K562 (cell line): ENCODE measurements at regions not wholly inside any gene's neighbourhood (a gene's known extent, or its start where the extent isn't known, plus 50 kb on each side); places are given as distances from the start of the nearest gene placed in this dataset.

ENCODE experiments used
- POLR2AphosphoS5 ChIP-seq: IDR thresholded peaks from 2 replicates; pipeline ENCODE4 v1.6.1; 2011; ENCODE audit warnings: mild to moderate bottlenecking, low read depth, low read length, moderate library complexity; ENCODE audit not compliant: control insufficient read depth, insufficient read depth
- RFX5 ChIP-seq: IDR thresholded peaks from 2 replicates; pipeline ENCODE4 v1.6.1; 2011; ENCODE audit warnings: low read depth, mild to moderate bottlenecking, improper control_type of control experiment, low read length
- SIRT6 ChIP-seq: IDR thresholded peaks from one replicate; pipeline ENCODE4 v1.6.1; 2012; ENCODE audit warnings: low read depth, mild to moderate bottlenecking, control low read depth, inconsistent platforms, low read length, moderate library complexity
- STAT5A ChIP-seq: IDR thresholded peaks from 2 replicates; pipeline ENCODE4 v1.6.1; 2012; ENCODE audit warnings: low read length, inconsistent platforms, borderline replicate concordance
- TCF7L2 ChIP-seq: fragments of 150-350 bp; IDR thresholded peaks from 2 replicates; pipeline ENCODE4 v1.6.1; 2016; ENCODE audit warnings: low read depth, mild to moderate bottlenecking, low read length, moderate library complexity
- THRAP3 ChIP-seq: fragments of 450-650 bp; IDR thresholded peaks from 2 replicates; pipeline ENCODE4 v1.6.1; 2016; ENCODE audit warnings: mild to moderate bottlenecking, inconsistent platforms, borderline replicate concordance
- TF ChIP-seq, protein P1 (sequence below), 3 experiments: IDR thresholded peaks in 2 of 3; conservative IDR thresholded peaks in 1 of 3; 2 replicates each; pipeline ENCODE4 v1.5.1; 2011 to 2012; ENCODE audit warnings: low read length in 3 of 3, mild to moderate bottlenecking in 3 of 3, control low read depth in 2 of 3, improper control_type of control experiment in 1 of 3, inconsistent platforms in 1 of 3, low read depth in 1 of 3, mixed read lengths in 1 of 3, moderate library complexity in 1 of 3; ENCODE audit not compliant: insufficient read depth in 2 of 3
- TF ChIP-seq, protein P2 (sequence below), 2 experiments: fragments of 450-650 bp in 1 of 2; sonication (generic) in 1 of 2; formaldehyde crosslinking in 1 of 2; IDR thresholded peaks in 1 of 2; conservative IDR thresholded peaks in 1 of 2; 2 replicates each; pipeline versions ENCODE4 v1.6.1 to v1.8.1; 2016 to 2023; ENCODE audit warnings: mild to moderate bottlenecking in 2 of 2, moderate library complexity in 2 of 2, inconsistent platforms in 1 of 2, missing genetic modification reagents in 1 of 2
- TF ChIP-seq, protein P3 (sequence below): fragments of 150-350 bp; conservative IDR thresholded peaks from 2 replicates; pipeline ENCODE4 v1.6.1; 2014; ENCODE audit warnings: low read length
- TF ChIP-seq, protein P4 (sequence below): fragments of 250-450 bp; sonication (Bioruptor Pico); IDR thresholded peaks from 2 replicates; pipeline ENCODE4 v1.4.0; 2020; ENCODE audit warnings: mild to moderate bottlenecking
- TF ChIP-seq, protein P5 (sequence below): sonication (generic); formaldehyde crosslinking; IDR thresholded peaks from 2 replicates; pipeline ENCODE4 v1.8.0; 2022; ENCODE audit warnings: mild to moderate bottlenecking, missing genetic modification reagents

DNA sequence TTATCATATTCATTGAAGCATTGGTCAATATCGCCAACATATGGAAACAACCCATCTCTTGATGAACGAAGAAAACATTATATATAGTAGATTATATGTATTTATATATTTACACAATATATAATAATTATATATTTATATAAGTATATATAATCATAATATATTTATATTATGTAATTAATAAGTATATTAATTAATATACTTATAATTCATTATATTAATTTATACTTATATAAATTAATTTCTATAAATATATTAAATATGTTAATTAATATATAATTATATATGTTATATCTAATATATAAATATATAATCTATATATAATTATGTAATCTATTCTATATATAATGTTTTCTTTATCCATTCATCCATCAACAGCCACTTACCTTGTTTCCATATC, 69.0 kb upstream of the SRD5A3 start:
- TF ChIP-seq, protein P1, sequence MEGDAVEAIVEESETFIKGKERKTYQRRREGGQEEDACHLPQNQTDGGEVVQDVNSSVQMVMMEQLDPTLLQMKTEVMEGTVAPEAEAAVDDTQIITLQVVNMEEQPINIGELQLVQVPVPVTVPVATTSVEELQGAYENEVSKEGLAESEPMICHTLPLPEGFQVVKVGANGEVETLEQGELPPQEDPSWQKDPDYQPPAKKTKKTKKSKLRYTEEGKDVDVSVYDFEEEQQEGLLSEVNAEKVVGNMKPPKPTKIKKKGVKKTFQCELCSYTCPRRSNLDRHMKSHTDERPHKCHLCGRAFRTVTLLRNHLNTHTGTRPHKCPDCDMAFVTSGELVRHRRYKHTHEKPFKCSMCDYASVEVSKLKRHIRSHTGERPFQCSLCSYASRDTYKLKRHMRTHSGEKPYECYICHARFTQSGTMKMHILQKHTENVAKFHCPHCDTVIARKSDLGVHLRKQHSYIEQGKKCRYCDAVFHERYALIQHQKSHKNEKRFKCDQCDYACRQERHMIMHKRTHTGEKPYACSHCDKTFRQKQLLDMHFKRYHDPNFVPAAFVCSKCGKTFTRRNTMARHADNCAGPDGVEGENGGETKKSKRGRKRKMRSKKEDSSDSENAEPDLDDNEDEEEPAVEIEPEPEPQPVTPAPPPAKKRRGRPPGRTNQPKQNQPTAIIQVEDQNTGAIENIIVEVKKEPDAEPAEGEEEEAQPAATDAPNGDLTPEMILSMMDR (IDR thresholded peaks at IDR 0.05 in 2 of 3, conservative IDR thresholded peaks at IDR 0.05 in 1 of 3; ENCODE audit: insufficient read depth in 2 of 3, low read depth in 1 of 3, low read length in 3 of 3), result no peak
- TF ChIP-seq, protein P2, sequence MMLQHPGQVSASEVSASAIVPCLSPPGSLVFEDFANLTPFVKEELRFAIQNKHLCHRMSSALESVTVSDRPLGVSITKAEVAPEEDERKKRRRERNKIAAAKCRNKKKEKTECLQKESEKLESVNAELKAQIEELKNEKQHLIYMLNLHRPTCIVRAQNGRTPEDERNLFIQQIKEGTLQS (IDR thresholded peaks at IDR 0.05), result no peak
- TF ChIP-seq, protein P2 (CRISPR knock-in tag; conservative IDR thresholded peaks at IDR 0.05), result no peak
- TF ChIP-seq POLR2AphosphoS5, result no peak
- no peak for TF ChIP-seq STAT5A
- TF ChIP-seq, protein P3, sequence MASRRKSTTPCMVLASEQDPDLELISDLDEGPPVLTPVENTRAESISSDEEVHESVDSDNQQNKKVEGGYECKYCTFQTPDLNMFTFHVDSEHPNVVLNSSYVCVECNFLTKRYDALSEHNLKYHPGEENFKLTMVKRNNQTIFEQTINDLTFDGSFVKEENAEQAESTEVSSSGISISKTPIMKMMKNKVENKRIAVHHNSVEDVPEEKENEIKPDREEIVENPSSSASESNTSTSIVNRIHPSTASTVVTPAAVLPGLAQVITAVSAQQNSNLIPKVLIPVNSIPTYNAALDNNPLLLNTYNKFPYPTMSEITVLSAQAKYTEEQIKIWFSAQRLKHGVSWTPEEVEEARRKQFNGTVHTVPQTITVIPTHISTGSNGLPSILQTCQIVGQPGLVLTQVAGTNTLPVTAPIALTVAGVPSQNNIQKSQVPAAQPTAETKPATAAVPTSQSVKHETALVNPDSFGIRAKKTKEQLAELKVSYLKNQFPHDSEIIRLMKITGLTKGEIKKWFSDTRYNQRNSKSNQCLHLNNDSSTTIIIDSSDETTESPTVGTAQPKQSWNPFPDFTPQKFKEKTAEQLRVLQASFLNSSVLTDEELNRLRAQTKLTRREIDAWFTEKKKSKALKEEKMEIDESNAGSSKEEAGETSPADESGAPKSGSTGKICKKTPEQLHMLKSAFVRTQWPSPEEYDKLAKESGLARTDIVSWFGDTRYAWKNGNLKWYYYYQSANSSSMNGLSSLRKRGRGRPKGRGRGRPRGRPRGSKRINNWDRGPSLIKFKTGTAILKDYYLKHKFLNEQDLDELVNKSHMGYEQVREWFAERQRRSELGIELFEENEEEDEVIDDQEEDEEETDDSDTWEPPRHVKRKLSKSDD, result no peak
- TF ChIP-seq TCF7L2, result no peak
- no peak for TF ChIP-seq SIRT6
- TF ChIP-seq, protein P4, sequence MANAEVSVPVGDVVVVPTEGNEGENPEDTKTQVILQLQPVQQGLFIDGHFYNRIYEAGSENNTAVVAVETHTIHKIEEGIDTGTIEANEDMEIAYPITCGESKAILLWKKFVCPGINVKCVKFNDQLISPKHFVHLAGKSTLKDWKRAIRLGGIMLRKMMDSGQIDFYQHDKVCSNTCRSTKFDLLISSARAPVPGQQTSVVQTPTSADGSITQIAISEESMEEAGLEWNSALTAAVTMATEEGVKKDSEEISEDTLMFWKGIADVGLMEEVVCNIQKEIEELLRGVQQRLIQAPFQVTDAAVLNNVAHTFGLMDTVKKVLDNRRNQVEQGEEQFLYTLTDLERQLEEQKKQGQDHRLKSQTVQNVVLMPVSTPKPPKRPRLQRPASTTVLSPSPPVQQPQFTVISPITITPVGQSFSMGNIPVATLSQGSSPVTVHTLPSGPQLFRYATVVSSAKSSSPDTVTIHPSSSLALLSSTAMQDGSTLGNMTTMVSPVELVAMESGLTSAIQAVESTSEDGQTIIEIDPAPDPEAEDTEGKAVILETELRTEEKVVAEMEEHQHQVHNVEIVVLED (CRISPR knock-in tag), result no peak
- no peak for TF ChIP-seq THRAP3
- TF ChIP-seq RFX5, result no peak
- TF ChIP-seq, protein P5, sequence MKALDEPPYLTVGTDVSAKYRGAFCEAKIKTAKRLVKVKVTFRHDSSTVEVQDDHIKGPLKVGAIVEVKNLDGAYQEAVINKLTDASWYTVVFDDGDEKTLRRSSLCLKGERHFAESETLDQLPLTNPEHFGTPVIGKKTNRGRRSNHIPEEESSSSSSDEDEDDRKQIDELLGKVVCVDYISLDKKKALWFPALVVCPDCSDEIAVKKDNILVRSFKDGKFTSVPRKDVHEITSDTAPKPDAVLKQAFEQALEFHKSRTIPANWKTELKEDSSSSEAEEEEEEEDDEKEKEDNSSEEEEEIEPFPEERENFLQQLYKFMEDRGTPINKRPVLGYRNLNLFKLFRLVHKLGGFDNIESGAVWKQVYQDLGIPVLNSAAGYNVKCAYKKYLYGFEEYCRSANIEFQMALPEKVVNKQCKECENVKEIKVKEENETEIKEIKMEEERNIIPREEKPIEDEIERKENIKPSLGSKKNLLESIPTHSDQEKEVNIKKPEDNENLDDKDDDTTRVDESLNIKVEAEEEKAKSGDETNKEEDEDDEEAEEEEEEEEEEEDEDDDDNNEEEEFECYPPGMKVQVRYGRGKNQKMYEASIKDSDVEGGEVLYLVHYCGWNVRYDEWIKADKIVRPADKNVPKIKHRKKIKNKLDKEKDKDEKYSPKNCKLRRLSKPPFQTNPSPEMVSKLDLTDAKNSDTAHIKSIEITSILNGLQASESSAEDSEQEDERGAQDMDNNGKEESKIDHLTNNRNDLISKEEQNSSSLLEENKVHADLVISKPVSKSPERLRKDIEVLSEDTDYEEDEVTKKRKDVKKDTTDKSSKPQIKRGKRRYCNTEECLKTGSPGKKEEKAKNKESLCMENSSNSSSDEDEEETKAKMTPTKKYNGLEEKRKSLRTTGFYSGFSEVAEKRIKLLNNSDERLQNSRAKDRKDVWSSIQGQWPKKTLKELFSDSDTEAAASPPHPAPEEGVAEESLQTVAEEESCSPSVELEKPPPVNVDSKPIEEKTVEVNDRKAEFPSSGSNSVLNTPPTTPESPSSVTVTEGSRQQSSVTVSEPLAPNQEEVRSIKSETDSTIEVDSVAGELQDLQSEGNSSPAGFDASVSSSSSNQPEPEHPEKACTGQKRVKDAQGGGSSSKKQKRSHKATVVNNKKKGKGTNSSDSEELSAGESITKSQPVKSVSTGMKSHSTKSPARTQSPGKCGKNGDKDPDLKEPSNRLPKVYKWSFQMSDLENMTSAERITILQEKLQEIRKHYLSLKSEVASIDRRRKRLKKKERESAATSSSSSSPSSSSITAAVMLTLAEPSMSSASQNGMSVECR, result no peak
